Neural cell (in vitro differentiated cells): ENCODE measurements at regions not wholly inside any gene's neighbourhood (a gene's known extent, or its start where the extent isn't known, plus 50 kb on each side); places are given as distances from the start of the nearest gene placed in this dataset.

ENCODE experiments used
- CTCF ChIP-seq: fragments of 450-650 bp; IDR thresholded peaks from 2 replicates; pipeline ENCODE4 v1.5.1; 2014; ENCODE audit warnings: antibody characterized with exemption, mild to moderate bottlenecking, moderate library complexity; ENCODE audit not compliant: poor library complexity, severe bottlenecking
- EP300 ChIP-seq: fragments of 450-650 bp; conservative IDR thresholded peaks from 2 replicates; pipeline ENCODE4 v1.6.1; 2014; ENCODE audit warnings: antibody characterized with exemption, mild to moderate bottlenecking, moderate library complexity; ENCODE audit not compliant: poor library complexity, severe bottlenecking
- EZH2 ChIP-seq: fragments of 200-600, 300-800 bp; shearing (Covaris generic), sonication (generic); IDR thresholded peaks from 2 replicates; pipeline ENCODE4 v1.6.1; 2014; ENCODE audit warnings: antibody characterized with exemption, low read length, borderline replicate concordance, mild to moderate bottlenecking; ENCODE audit not compliant: insufficient read depth, poor library complexity, severe bottlenecking
- MXI1 ChIP-seq: fragments of 450-650 bp; conservative IDR thresholded peaks from 2 replicates; pipeline ENCODE4 v1.6.1; 2014; ENCODE audit warnings: antibody characterized with exemption, mild to moderate bottlenecking; ENCODE audit not compliant: poor library complexity, severe bottlenecking
- RAD21 ChIP-seq: fragments of 450-650 bp; conservative IDR thresholded peaks from 2 replicates; pipeline ENCODE4 v1.6.1; 2014; ENCODE audit warnings: antibody characterized with exemption, mild to moderate bottlenecking, moderate library complexity
- SMC3 ChIP-seq: fragments of 450-650 bp; conservative IDR thresholded peaks from 2 replicates; pipeline ENCODE4 v1.6.1; 2014; ENCODE audit warnings: antibody characterized with exemption, mild to moderate bottlenecking, moderate library complexity; ENCODE audit not compliant: poor library complexity
- TAF1 ChIP-seq: IDR thresholded peaks from 2 replicates; pipeline ENCODE4 v1.6.1; 2012; ENCODE audit warnings: low read depth

- TF ChIP-seq CTCF (no peak), EP300 (no peak), EZH2 (no peak), MXI1 (no peak), RAD21 (no peak), TAF1 (no peak), SMC3 (no peak)
Observed at GRCh38 chr13:103958691-103959090, 892.5 kb upstream of the SLC10A2 start.
